Psoas muscle (tissue), 7 donors: ENCODE measurements at regions not wholly inside any gene's neighbourhood (a gene's known extent, or its start where the extent isn't known, plus 50 kb on each side); places are given as distances from the start of the nearest gene placed in this dataset.

Source experiments
- ATAC-seq, 4 donors: fragments of 200-7000 bp; cut with Tn5 transposase; one replicate each; pipeline ENCODE4 v1.9.1; 2020; ENCODE audit warnings: moderate library complexity in 3 of 4, mild to moderate bottlenecking in 2 of 4
- DNase-seq, 2 donors: peaks; one replicate each; pipeline ENCODE4 v3.0.0-alpha.2; 2020
- H3K27ac ChIP-seq: fragments of 200-600 bp; one replicate; pipeline ENCODE4 v1.8.0; 2022
- H3K27me3 ChIP-seq, 3 donors: fragments of 200-600 bp in 1 of 3; one replicate each; pipeline versions ENCODE4 v1.6.1 to v1.8.0; 2013 to 2022; ENCODE audit warnings: low read length in 2 of 3, mild to moderate bottlenecking in 2 of 3, moderate library complexity in 1 of 3; ENCODE audit not compliant: insufficient read depth in 3 of 3
- H3K36me3 ChIP-seq, 2 donors: fragments of 200-600 bp in 1 of 2; one replicate each; pipeline versions ENCODE4 v1.6.1 to v1.8.0; 2013 to 2022; ENCODE audit warnings: low read depth in 1 of 2, mild to moderate bottlenecking in 1 of 2, moderate library complexity in 1 of 2; ENCODE audit not compliant: insufficient read depth in 1 of 2
- H3K4me1 ChIP-seq: fragments of 200-600 bp; one replicate; pipeline ENCODE4 v1.8.0; 2022
- H3K4me3 ChIP-seq: fragments of 200-600 bp; one replicate; pipeline ENCODE4 v1.8.0; 2022; ENCODE audit warnings: mild to moderate bottlenecking
- H3K9me3 ChIP-seq: fragments of 200-600 bp; one replicate; pipeline ENCODE4 v1.8.0; 2022
- WGBS, 3 donors: extraction: QIAGEN DNeasy Blood & Tissue Kit; methylation state at CpG; one replicate each; pipeline versions ENCODE4 v1.1.6 to v1.1.7; 2013; 5-methylcytosine and 5-hydroxymethylcytosine counted together
- intact Hi-C, 2 donors: fragments of 100-400 bp; cut with DNase I; formaldehyde crosslinking; loops; one replicate each; pipeline versions ENCODE4 v1.11.0 to v1.14.2; 2022
- TF ChIP-seq, protein P1 (sequence below): fragments of 200-600 bp; IDR thresholded peaks from one replicate; pipeline ENCODE4 v1.8.0; 2022; ENCODE audit warnings: antibody characterized with exemption
- donor health status: healthy with polysubstance abuse.
- donor health status: DM: no; HTN: no; CAD: no; lungs with moderate emphysema.
- donor health status: Bipolar disorder and iron deficiency.
- donor health status: healthy.
- donor health status: DM: yes; HTN: yes; CAD: no.
- donor health status: DM: no; HTN: no; CAD: no.
- donor health status: DM: yes; HTN: yes; CAD: no.

DNA sequence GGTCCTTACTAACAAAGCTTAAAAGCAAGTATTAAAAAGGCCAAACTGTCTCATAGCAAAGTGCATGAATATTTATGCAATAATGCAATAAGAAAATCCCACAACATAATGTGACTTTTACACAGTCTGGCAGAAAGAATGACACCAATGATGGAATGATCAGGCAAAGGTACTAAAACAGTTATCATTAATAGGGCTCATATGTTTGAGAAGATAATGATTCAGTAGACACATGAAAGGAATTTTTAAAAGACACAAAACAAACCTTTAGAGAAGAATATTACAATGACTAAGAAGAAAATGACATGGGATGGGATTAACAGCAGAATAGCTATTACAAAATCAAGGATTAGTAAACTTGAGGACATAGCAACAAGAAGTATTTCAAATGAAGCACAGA lies 1411.2 kb upstream of the TMEM132C start:
- TF ChIP-seq, protein P1, sequence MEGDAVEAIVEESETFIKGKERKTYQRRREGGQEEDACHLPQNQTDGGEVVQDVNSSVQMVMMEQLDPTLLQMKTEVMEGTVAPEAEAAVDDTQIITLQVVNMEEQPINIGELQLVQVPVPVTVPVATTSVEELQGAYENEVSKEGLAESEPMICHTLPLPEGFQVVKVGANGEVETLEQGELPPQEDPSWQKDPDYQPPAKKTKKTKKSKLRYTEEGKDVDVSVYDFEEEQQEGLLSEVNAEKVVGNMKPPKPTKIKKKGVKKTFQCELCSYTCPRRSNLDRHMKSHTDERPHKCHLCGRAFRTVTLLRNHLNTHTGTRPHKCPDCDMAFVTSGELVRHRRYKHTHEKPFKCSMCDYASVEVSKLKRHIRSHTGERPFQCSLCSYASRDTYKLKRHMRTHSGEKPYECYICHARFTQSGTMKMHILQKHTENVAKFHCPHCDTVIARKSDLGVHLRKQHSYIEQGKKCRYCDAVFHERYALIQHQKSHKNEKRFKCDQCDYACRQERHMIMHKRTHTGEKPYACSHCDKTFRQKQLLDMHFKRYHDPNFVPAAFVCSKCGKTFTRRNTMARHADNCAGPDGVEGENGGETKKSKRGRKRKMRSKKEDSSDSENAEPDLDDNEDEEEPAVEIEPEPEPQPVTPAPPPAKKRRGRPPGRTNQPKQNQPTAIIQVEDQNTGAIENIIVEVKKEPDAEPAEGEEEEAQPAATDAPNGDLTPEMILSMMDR = no peak
- Histone ChIP-seq H3K4me1 (no peaks in the 10 kb centered on the region), H3K27me3 (no peaks in the 10 kb centered on the region), H3K27ac (no peak overlapping the region), H3K36me3 (no peaks in the 10 kb centered on the region), H3K4me3 (no peak overlapping the region), H3K9me3 (no peaks in the 10 kb centered on the region)
- DNase-seq (no peak), ATAC-seq (no peak)
- intact Hi-C loops = no loop called here

DNA sequence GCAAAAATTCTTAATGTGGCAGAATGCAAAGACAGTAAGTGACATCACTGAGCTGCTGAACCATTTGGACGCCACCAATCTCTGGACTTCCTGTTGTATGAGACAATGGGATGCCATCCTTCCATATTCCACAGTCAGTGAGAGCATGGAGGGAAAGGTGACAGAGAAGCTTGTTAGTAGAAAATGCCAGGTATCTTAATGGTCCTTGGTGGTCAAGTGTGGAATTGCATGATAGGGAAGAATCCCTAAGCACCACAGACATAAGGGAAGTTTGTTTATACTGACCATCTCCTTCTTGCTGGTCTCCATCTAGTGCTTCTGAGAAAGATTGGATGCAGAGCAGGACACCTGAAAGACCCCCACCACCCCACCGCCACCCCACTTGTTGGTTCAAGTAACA lies 1410.0 kb upstream of the TMEM132C start:
- DNase-seq = no peak
- TF ChIP-seq, protein P1 = no peak
- no peaks in the 10 kb centered on the region for H3K36me3 ChIP-seq
- intact Hi-C loops = no loop called here
- ATAC-seq = no peak
- H3K4me3 ChIP-seq = no peak overlapping the region
- H3K27me3 ChIP-seq = no peaks in the 10 kb centered on the region
- H3K4me1 ChIP-seq = no peaks in the 10 kb centered on the region
- 76 to 90% (median 76%) methylated on average over 2 of the region's 2 CpGs for WGBS, 3 donors
- H3K9me3 ChIP-seq = no peaks in the 10 kb centered on the region
- no peak overlapping the region for H3K27ac ChIP-seq

GRCh38 chr12:126858560-126858959 lies 1408.4 kb upstream of the TMEM132C start:
- H3K4me3 ChIP-seq = no peak overlapping the region
- TF ChIP-seq, protein P1 = no peak
- no peak for DNase-seq
- 41 to 54% (median 49%) methylated on average over 3 of the region's 3 CpGs for WGBS, 3 donors
- no peaks in the 10 kb centered on the region for H3K27me3 ChIP-seq
- no peaks in the 10 kb centered on the region for H3K9me3 ChIP-seq
- H3K36me3 ChIP-seq = no peaks in the 10 kb centered on the region
- no peaks in the 10 kb centered on the region for H3K4me1 ChIP-seq
- no peak overlapping the region for H3K27ac ChIP-seq
- no peak for ATAC-seq
- intact Hi-C loops = no loop called here

GRCh38 chr12:126860210-126860609 lies 1406.8 kb upstream of the TMEM132C start:
- TF ChIP-seq, protein P1 = no peak
- no peak for ATAC-seq
- no peaks in the 10 kb centered on the region for H3K27me3 ChIP-seq
- H3K4me3 ChIP-seq = no peak overlapping the region
- H3K27ac ChIP-seq = no peak overlapping the region
- DNase-seq = no peak
- H3K36me3 ChIP-seq = no peaks in the 10 kb centered on the region
- intact Hi-C loops = no loop called here
- WGBS, 3 donors = 44 to 65% (median 58%) methylated on average over 1 of the region's 1 CpG
- H3K4me1 ChIP-seq = no peaks in the 10 kb centered on the region
- H3K9me3 ChIP-seq = no peaks in the 10 kb centered on the region

GRCh38 chr12:126862500-126862899 lies 1404.5 kb upstream of the TMEM132C start:
- WGBS, 3 donors = 49 to 64% (median 52%) methylated on average over 4 of the region's 4 CpGs
- ATAC-seq = no peak
- H3K27me3 ChIP-seq = no peaks in the 10 kb centered on the region
- H3K4me1 ChIP-seq = no peaks in the 10 kb centered on the region
- no peaks in the 10 kb centered on the region for H3K9me3 ChIP-seq
- H3K4me3 ChIP-seq = no peak overlapping the region
- no peak for DNase-seq
- no peak overlapping the region for H3K27ac ChIP-seq
- H3K36me3 ChIP-seq = no peaks in the 10 kb centered on the region
- intact Hi-C loops = no loop called here
- TF ChIP-seq, protein P1 = no peak
